Parathyroid adenoma (tissue), 2 donors: ENCODE measurements at regions not wholly inside any gene's neighbourhood (a gene's known extent, or its start where the extent isn't known, plus 50 kb on each side); places are given as distances from the start of the nearest gene placed in this dataset.

Source experiments
- H2AFZ ChIP-seq: fragments of 300-600 bp; sonication (generic); one replicate; pipeline ENCODE4 v1.7.0; 2017; ENCODE audit warnings: antibody characterized with exemption, mild to moderate bottlenecking
- H3K27ac ChIP-seq: fragments of 300-600 bp; sonication (generic); one replicate; pipeline ENCODE4 v1.7.0; 2017
- H3K27me3 ChIP-seq: fragments of 300-600 bp; sonication (generic); one replicate; pipeline ENCODE4 v1.7.0; 2017; ENCODE audit warnings: low read length; ENCODE audit not compliant: control insufficient read depth, insufficient read depth
- H3K36me3 ChIP-seq: fragments of 300-600 bp; sonication (generic); one replicate; pipeline ENCODE4 v1.7.0; 2017; ENCODE audit warnings: low read length; ENCODE audit not compliant: control insufficient read depth, insufficient read depth
- H3K4me1 ChIP-seq: fragments of 300-600 bp; sonication (generic); one replicate; pipeline ENCODE4 v1.7.0; 2017; ENCODE audit warnings: control low read depth
- H3K4me2 ChIP-seq: fragments of 300-600 bp; sonication (generic); one replicate; pipeline ENCODE4 v1.7.0; 2017; ENCODE audit warnings: low read length
- H3K4me3 ChIP-seq: fragments of 300-600 bp; sonication (generic); one replicate; pipeline ENCODE4 v1.7.0; 2017; ENCODE audit warnings: low read depth, low read length
- H3K79me2 ChIP-seq: fragments of 300-600 bp; sonication (generic); one replicate; pipeline ENCODE4 v1.7.0; 2017; ENCODE audit warnings: control low read depth
- H3K9ac ChIP-seq: fragments of 300-600 bp; sonication (generic); one replicate; pipeline ENCODE4 v1.7.0; 2017; ENCODE audit warnings: mild to moderate bottlenecking
- H3K9me3 ChIP-seq: fragments of 300-600 bp; sonication (generic); one replicate; pipeline ENCODE4 v1.7.0; 2017; ENCODE audit warnings: low read length; ENCODE audit not compliant: control insufficient read depth
- TF ChIP-seq, protein P1 (sequence below): fragments of 300-600 bp; sonication (generic); IDR thresholded peaks from one replicate; pipeline ENCODE4 v1.7.0; 2017; ENCODE audit warnings: antibody characterized with exemption, mild to moderate bottlenecking
- donor health status: primary hyperparathyroidism.

DNA sequence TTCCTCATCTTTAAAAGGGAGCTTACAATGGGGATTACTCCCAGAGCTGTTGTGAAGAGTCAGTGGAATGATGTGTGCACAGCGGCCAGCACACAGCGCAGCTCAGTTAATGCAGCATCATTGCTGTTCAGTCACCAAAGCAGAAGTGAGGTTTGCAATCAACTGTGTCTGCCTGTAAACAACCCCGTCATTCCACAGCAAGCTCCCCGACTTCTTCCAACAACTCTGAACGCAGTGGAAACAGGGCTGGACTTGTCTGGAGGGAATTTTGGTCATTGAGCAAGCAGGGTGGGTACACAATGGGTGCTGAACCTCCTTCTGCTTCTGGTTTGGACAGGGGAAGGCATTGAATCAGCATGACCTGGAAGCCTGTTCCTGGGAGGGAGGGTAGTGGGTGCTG is 347.4 kb downstream of the PTPRU start:
- Histone ChIP-seq H3K4me1 (no peaks in the 10 kb centered on the region), H3K4me3 (no peak overlapping the region), H3K4me2 (no peak overlapping the region), H3K27ac (no peak overlapping the region), H3K9ac (no peak overlapping the region), H3K27me3 (no peaks in the 10 kb centered on the region), H2AFZ (no peak overlapping the region), H3K36me3 (no peaks in the 10 kb centered on the region), H3K9me3 (no peaks in the 10 kb centered on the region), H3K79me2 (no peaks in the 10 kb centered on the region)
- TF ChIP-seq, protein P1, sequence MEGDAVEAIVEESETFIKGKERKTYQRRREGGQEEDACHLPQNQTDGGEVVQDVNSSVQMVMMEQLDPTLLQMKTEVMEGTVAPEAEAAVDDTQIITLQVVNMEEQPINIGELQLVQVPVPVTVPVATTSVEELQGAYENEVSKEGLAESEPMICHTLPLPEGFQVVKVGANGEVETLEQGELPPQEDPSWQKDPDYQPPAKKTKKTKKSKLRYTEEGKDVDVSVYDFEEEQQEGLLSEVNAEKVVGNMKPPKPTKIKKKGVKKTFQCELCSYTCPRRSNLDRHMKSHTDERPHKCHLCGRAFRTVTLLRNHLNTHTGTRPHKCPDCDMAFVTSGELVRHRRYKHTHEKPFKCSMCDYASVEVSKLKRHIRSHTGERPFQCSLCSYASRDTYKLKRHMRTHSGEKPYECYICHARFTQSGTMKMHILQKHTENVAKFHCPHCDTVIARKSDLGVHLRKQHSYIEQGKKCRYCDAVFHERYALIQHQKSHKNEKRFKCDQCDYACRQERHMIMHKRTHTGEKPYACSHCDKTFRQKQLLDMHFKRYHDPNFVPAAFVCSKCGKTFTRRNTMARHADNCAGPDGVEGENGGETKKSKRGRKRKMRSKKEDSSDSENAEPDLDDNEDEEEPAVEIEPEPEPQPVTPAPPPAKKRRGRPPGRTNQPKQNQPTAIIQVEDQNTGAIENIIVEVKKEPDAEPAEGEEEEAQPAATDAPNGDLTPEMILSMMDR = no peak

DNA sequence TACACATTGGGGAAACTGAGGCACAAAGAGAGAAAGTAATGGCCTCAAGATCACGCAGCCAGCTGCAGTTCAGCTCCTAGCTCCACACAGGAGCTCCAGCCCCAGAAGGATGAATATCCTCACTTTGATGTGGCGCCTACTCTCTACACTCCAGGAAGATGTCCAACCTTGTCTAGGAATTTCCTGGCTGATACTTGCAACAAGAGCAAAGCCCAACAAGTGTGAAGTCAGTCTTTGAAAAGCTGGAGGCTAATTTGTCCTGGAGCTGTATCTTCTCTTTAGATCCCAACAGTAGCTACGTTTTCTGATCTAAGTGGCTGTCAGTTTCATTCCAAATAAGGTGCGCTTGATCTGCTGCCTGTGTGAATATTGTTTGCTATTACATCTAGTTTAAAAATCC is 344.9 kb downstream of the PTPRU start:
- Histone ChIP-seq H3K9me3 (no peaks in the 10 kb centered on the region), H3K4me2 (no peak overlapping the region), H3K27ac (no peak overlapping the region), H3K9ac (no peak overlapping the region), H2AFZ (no peak overlapping the region), H3K4me3 (no peak overlapping the region), H3K27me3 (no peaks in the 10 kb centered on the region), H3K4me1 (no peaks in the 10 kb centered on the region), H3K36me3 (no peaks in the 10 kb centered on the region), H3K79me2 (no peaks in the 10 kb centered on the region)
- TF ChIP-seq, protein P1 = no peak

DNA sequence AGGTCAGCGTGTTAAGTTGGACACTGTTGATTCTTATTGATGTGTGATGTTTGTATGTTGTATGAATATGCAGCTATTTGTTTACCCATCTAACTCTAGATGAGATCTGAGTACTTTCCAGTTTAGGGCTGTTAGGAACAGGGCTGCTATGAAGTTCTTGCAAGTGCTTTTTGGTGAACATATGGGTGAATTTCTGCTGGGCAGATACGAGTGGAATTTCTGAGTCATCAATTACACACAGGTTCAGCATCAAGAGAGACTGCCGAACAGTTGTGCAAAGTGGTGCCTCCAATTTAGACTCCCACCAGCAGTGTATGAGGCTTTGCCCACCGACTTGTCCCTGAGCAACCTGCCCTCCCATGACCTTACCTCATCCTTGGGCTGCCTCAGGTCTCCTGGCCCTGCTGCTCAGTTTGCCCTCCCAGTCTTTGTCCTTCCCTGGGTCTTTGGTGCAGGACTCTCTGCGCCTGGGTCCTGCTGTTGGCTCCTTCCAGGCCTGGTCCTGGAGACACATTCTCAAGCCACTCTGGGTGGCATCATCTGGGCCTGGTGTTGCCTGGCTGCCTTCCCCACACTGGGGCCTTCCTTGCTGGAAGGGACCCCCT is 343.6 kb downstream of the PTPRU start:
- Histone ChIP-seq H3K9me3 (no peaks in the 10 kb centered on the region), H3K36me3 (no peaks in the 10 kb centered on the region), H3K4me3 (no peak overlapping the region), H3K27me3 (no peaks in the 10 kb centered on the region), H3K9ac (no peak overlapping the region), H3K27ac (no peak overlapping the region), H3K79me2 (no peaks in the 10 kb centered on the region), H3K4me2 (no peak overlapping the region), H3K4me1 (no peaks in the 10 kb centered on the region), H2AFZ (no peak overlapping the region)
- TF ChIP-seq, protein P1 = no peak

DNA sequence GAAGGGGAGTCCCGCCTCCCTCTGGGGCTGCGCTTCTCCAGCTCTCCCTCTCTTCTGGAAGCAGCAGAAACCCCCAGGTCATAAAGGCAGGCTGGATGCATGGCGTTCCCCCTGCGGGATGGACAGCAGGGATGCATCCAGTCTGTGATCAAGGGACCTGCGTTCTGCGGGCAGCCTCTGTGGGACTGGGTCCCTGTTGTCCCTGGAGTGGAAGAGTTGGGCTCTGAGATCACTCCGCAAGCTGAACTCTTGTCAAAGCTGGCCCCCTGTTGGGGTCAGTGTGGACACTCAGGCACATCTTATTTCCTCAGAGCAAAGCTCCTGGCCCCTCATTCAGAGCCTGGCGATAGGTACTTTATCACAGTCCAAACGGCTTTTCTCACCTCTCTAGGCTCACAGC is 341.2 kb downstream of the PTPRU start:
- no peak overlapping the region for H3K4me2 ChIP-seq
- no peak overlapping the region for H3K9ac ChIP-seq
- H3K27me3 ChIP-seq = no peaks in the 10 kb centered on the region
- H3K36me3 ChIP-seq = no peaks in the 10 kb centered on the region
- no peaks in the 10 kb centered on the region for H3K79me2 ChIP-seq
- H3K27ac ChIP-seq = no peak overlapping the region
- H2AFZ ChIP-seq = no peak overlapping the region
- TF ChIP-seq, protein P1 = no peak
- no peak overlapping the region for H3K4me3 ChIP-seq
- H3K9me3 ChIP-seq = no peaks in the 10 kb centered on the region
- H3K4me1 ChIP-seq = no peaks in the 10 kb centered on the region

GRCh38 chr1:29576510-29576909 is 340.2 kb downstream of the PTPRU start:
- Histone ChIP-seq H3K4me1 (no peaks in the 10 kb centered on the region), H3K4me3 (no peak overlapping the region), H3K79me2 (no peaks in the 10 kb centered on the region), H3K27ac (no peak overlapping the region), H3K27me3 (no peaks in the 10 kb centered on the region), H3K4me2 (no peak overlapping the region), H3K9me3 (no peaks in the 10 kb centered on the region), H3K36me3 (no peaks in the 10 kb centered on the region), H2AFZ (no peak overlapping the region), H3K9ac (no peak overlapping the region)
- TF ChIP-seq, protein P1 = no peak
